NCI-H1048 (cell line): ENCODE measurements at regions not wholly inside any gene's neighbourhood (a gene's known extent, or its start where the extent isn't known, plus 50 kb on each side); places are given as distances from the start of the nearest gene placed in this dataset.

Experiments
- DNase-seq: peaks from one replicate; lab custom pipeline; 2025; lab: John Stamatoyannopoulos, UW

GRCh38 chr4:122034619-122035018 is 82.8 kb upstream of the TRPC3 start:
- DNase-seq: no peak

DNA sequence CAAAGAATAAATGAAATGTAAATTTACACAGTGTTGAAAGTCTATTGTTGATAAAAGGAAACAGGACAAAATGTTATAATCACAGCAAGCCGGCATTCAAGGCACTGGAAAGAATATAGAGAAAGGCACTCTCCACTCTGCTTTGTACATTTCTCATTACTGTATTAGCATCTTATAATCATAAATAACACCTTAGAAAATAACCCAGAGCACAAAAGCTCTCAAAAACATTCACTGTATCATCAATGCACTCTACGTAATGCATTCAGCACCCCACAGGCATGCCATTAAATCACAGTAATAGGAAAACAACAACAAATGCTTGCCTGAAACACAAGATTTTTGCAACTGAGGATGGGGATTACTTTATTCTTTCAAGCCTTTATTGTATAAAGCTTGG is 75.3 kb upstream of the TRPC3 start:
- no peak for DNase-seq

GRCh38 chr4:122017296-122017695 is 65.4 kb upstream of the TRPC3 start:
- no peak for DNase-seq

DNA sequence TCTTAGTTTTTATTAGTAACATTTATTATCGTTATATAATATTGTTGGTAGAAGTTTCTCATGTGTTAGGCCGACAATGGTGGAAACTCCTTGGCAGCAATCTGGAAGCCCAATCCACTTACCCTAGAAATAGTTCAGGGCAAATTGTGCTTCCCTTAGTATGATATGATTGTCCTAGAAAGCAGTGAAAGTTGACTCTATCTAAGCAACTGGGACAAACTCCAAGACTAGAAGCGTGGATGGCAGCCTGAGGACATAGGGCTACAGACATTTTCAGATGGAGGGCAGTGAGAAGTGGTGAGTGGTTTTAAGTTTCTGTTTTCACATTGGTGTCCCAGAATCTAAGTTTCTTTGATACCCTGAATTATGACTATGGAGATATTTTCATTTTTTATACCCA is 63.3 kb upstream of the TRPC3 start:
- no peak for DNase-seq

DNA sequence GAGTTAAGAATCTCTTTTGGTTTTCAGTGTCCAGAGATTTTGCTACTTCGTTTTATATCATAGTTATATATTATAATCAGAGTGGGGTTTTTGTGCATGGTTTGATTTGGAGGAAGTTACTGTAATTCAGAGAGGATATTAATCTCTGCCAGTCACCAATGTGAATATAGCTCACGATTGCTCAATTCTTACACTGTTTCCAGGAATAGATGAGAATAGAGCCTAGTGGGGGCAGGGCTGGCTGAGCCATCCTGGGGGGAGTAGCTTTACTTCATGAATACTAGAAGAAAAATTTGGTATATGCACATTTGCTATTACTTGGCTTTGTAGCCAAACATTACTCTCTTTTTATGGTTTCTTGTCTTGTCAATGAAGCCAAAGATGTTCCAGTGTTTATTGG is 60.9 kb upstream of the TRPC3 start:
- no peak for DNase-seq

- no peak for DNase-seq
These were observed 58.8 kb upstream of the TRPC3 start for GRCh38 chr4:122010610-122011009.

DNA sequence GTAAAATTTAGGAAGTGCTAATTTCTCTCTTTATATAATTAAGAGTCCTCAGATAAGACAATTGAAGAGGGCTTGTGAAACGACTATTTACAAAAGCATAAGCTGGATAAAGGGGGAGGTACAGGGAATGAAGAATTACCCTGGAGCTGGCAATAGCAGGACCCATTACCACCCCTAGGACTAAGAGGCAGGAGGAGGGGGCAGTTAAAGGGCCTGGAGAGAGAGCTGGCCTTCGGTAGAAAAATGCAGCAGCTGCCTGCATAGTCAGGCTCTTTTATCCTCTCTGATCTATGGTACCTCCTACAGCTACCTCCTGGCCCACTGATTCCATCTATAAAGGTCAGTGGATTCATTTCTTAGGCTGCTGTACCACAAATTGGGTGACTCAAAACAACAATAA is 57.7 kb upstream of the TRPC3 start:
- no peak for DNase-seq

DNA sequence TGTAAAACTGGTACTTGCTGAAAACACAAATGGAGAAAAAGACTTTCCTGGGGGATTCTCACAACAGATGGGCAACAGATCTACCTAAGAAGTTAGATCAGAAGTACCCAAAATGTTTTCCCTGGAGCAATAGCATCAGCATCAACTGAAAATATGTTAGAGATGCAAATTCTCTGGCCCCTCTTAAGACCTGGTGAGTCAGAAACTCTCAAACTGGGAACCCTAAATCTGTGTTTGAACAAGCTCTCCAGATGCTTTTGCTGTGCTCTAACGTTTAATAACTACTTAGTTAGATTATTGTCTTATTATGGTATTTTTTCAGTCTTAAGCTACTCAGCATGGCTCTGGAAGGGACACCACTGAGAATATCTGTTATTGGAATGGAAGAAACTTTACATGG is 55.2 kb upstream of the TRPC3 start:
- DNase-seq: no peak

- DNase-seq: no peak
These were observed 53.4 kb upstream of the TRPC3 start for GRCh38 chr4:122005064-122005755.

DNA sequence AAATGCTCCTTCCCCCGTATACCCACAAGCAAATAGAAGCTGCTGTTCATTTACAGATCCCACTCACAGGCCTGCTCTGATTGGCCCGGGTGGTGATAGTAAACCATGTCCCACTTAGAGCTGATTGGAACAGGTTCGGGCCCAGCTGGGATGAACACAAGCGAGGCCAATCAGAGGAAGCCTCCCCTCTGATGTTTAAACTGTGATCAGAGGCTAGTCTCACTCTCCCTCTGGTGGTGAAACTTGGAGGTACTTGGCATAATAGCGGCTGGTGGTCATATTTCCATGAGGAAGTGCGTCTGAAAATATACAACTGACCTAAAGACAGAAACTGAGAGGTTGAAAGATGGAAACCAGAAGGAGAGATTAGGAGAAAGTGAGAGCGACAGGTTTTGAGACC is 51.5 kb upstream of the TRPC3 start:
- DNase-seq: no peak
